Stimulated activated CD8-positive, alpha-beta memory T cell treated with anti-CD3 and anti-CD28 coated beads, Interleukin-7, amount 100 ng/mL, for 4 hours (primary cell): ENCODE measurements at regions not wholly inside any gene's neighbourhood (a gene's known extent, or its start where the extent isn't known, plus 50 kb on each side); places are given as distances from the start of the nearest gene placed in this dataset.
"Not testable (repeated sequence)": the region's sequence is repeated elsewhere in the genome, so short reads cannot be mapped to it uniquely, and the experiment has no call there.

ENCODE experiments used
- DNase-seq, 2 donors: peaks; one replicate each; pipeline ENCODE4 v3.0.0-alpha.2; 2020; ENCODE audit warnings: low read depth in 2 of 2

- not testable (repeated sequence) for DNase-seq
Observed at GRCh38 chr15:84360902-84361301, 125.3 kb downstream of the GOLGA6L4 start.

GRCh38 chr15:84384421-84384820 is 148.8 kb downstream of the GOLGA6L4 start:
- DNase-seq, result not testable (repeated sequence)

- no peak for DNase-seq
Observed at GRCh38 chr15:84387086-84387485, 151.5 kb downstream of the GOLGA6L4 start.

GRCh38 chr15:84388201-84388600 is 152.6 kb downstream of the GOLGA6L4 start:
- DNase-seq, result not testable (repeated sequence)

- DNase-seq, result not testable (repeated sequence)
Observed at GRCh38 chr15:84388638-84389037, 153.1 kb downstream of the GOLGA6L4 start.

- DNase-seq, result not testable (repeated sequence)
Observed at GRCh38 chr15:84390324-84390723, 154.8 kb downstream of the GOLGA6L4 start.

- no peak for DNase-seq
Observed at GRCh38 chr15:84391191-84391590, 155.6 kb downstream of the GOLGA6L4 start.

- DNase-seq, result not testable (repeated sequence)
Observed at GRCh38 chr15:84392020-84392419, 156.4 kb downstream of the GOLGA6L4 start.

- not testable (repeated sequence) for DNase-seq
Observed at GRCh38 chr15:84393386-84393936, 157.9 kb downstream of the GOLGA6L4 start.

- not testable (repeated sequence) for DNase-seq
Observed at GRCh38 chr15:84393966-84394365, 158.4 kb downstream of the GOLGA6L4 start.

- not testable (repeated sequence) for DNase-seq
Observed at GRCh38 chr15:84395384-84395783, 159.8 kb downstream of the GOLGA6L4 start.

- not testable (repeated sequence) for DNase-seq
Observed at GRCh38 chr15:84395881-84396280, 160.3 kb downstream of the GOLGA6L4 start.

GRCh38 chr15:84397066-84397465 is 161.5 kb downstream of the GOLGA6L4 start:
- DNase-seq, result not testable (repeated sequence)

GRCh38 chr15:84398087-84398486 is 162.5 kb downstream of the GOLGA6L4 start:
- DNase-seq, result not testable (repeated sequence)

GRCh38 chr15:84398763-84399701 is 163.5 kb downstream of the GOLGA6L4 start:
- DNase-seq, result no peak

- no peak for DNase-seq
Observed at GRCh38 chr15:84400017-84400740, 164.6 kb downstream of the GOLGA6L4 start.

- no peak for DNase-seq
Observed at GRCh38 chr15:84400820-84401219, 165.2 kb downstream of the GOLGA6L4 start.

- not testable (repeated sequence) for DNase-seq
Observed at GRCh38 chr15:84401461-84401860, 165.9 kb downstream of the GOLGA6L4 start.

GRCh38 chr15:84401891-84402840 is 166.6 kb downstream of the GOLGA6L4 start:
- DNase-seq, result not testable (repeated sequence)

GRCh38 chr15:84402856-84403608 is 167.5 kb downstream of the GOLGA6L4 start:
- DNase-seq, result no peak
